Activated B cell treated with CpG ODN at 0.5 μM for 24 hours (primary cell): ENCODE measurements at regions not wholly inside any gene's neighbourhood (a gene's known extent, or its start where the extent isn't known, plus 50 kb on each side); places are given as distances from the start of the nearest gene placed in this dataset.

Source experiments
- ATAC-seq: fragments of 200-7000 bp; cut with Tn5 transposase; one replicate; pipeline ENCODE4 v1.10.0; 2021; ENCODE audit warnings: low read depth, mild to moderate bottlenecking, moderate library complexity
- CTCF ChIA-PET: fragments of 350-600 bp; sonication (Branson Sonifier 250); formaldehyde crosslinking; loops from one replicate; lab custom pipeline; 2021; ENCODE audit warnings: antibody characterized with exemption; lab: Charles Lee
- POLR2A ChIA-PET: fragments of 350-600 bp; sonication (Branson Sonifier 250); formaldehyde crosslinking; loops from one replicate; lab custom pipeline; 2021; ENCODE audit warnings: antibody characterized with exemption; lab: Charles Lee
- DNase-seq: peaks from one replicate; pipeline ENCODE4 v3.0.0; 2022
- H3K27ac Mint-ChIP-seq: one replicate; pipeline ENCODE4 v1.8.0; 2020; ENCODE audit warnings: mixed read lengths
- H3K27me3 Mint-ChIP-seq: one replicate; pipeline ENCODE4 v1.8.0; 2021; ENCODE audit warnings: mixed read lengths
- H3K36me3 Mint-ChIP-seq: one replicate; pipeline ENCODE4 v1.8.0; 2021; ENCODE audit warnings: low read depth, mixed read lengths
- H3K4me1 Mint-ChIP-seq: one replicate; pipeline ENCODE4 v1.8.0; 2021; ENCODE audit warnings: mixed read lengths
- H3K4me3 Mint-ChIP-seq: one replicate; pipeline ENCODE4 v1.8.0; 2020; ENCODE audit warnings: mild to moderate bottlenecking, mixed read lengths
- H3K9me3 Mint-ChIP-seq: one replicate; pipeline ENCODE4 v1.8.0; 2020; ENCODE audit warnings: mixed read lengths
- intact Hi-C: fragments of 100-400 bp; cut with micrococcal nuclease; formaldehyde crosslinking; loops from one replicate; pipeline ENCODE4 v1.15.1; 2024
- TF ChIP-seq, protein P1 (sequence below): fragments of 200-600 bp; IDR thresholded peaks from one replicate; pipeline ENCODE4 v1.8.0; 2022; ENCODE audit warnings: antibody characterized with exemption, mild to moderate bottlenecking

DNA sequence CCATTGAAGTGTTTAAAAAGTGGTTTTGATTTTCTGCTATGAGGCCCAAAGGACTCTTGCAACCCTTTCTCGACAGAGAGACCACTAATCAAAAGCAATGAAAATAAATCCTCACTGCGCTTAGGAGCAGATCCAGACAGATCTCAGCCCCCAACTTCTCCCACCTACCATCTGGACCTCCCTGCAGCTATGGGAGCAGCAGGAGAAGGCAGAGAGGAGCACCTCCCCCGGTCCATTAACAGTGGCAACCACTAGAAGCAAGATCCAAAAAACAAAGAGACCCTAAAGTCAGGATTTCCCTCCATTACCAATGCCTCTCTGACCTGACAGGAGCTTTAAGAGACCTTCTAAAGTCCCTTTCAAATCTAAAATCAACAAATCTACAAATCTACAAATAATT is 99.0 kb upstream of the LSM8 start:
- no peak for ATAC-seq
- Mint-ChIP-seq H3K36me3 (no peaks in the 10 kb centered on the region), H3K4me3 (no peak overlapping the region), H3K27me3 (no peaks in the 10 kb centered on the region), H3K9me3 (no peaks in the 10 kb centered on the region), H3K27ac (no peak overlapping the region), H3K4me1 (peaks cover 8% of the 10 kb centered on the region)
- TF ChIP-seq, protein P1, sequence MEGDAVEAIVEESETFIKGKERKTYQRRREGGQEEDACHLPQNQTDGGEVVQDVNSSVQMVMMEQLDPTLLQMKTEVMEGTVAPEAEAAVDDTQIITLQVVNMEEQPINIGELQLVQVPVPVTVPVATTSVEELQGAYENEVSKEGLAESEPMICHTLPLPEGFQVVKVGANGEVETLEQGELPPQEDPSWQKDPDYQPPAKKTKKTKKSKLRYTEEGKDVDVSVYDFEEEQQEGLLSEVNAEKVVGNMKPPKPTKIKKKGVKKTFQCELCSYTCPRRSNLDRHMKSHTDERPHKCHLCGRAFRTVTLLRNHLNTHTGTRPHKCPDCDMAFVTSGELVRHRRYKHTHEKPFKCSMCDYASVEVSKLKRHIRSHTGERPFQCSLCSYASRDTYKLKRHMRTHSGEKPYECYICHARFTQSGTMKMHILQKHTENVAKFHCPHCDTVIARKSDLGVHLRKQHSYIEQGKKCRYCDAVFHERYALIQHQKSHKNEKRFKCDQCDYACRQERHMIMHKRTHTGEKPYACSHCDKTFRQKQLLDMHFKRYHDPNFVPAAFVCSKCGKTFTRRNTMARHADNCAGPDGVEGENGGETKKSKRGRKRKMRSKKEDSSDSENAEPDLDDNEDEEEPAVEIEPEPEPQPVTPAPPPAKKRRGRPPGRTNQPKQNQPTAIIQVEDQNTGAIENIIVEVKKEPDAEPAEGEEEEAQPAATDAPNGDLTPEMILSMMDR, result no peak
- ChIA-PET CTCF (no interaction called here), POLR2A (no interaction called here)
- intact Hi-C loops, result no loop called here
- no peak for DNase-seq

DNA sequence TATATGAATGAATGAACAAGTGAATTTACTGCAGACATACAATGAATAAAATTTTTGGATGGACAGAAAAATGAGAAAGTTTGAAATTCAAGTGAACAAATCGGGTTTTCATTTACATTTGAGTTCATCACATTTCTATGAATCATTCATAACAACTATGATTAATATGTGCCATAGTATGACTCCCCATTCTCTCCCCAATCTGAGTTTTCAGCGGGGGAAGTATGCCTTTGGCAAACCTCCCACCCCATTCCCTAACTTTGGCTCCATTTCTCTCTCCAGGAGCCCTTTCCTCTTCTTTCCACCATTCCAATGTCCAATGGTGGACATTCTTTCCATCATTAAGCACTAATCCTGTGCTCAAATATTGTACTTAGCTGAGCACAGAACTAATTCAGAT is 96.8 kb upstream of the LSM8 start:
- ChIA-PET CTCF (no interaction called here), POLR2A (no interaction called here)
- no peaks in the 10 kb centered on the region for H3K4me1 Mint-ChIP-seq
- DNase-seq (no peak), ATAC-seq (no peak)
- intact Hi-C loops, result no loop called here
- H3K9me3 Mint-ChIP-seq, result no peaks in the 10 kb centered on the region
- no peaks in the 10 kb centered on the region for H3K27me3 Mint-ChIP-seq
- TF ChIP-seq, protein P1, result no peak
- H3K36me3 Mint-ChIP-seq, result no peaks in the 10 kb centered on the region
- H3K4me3 Mint-ChIP-seq, result no peak overlapping the region
- no peak overlapping the region for H3K27ac Mint-ChIP-seq

DNA sequence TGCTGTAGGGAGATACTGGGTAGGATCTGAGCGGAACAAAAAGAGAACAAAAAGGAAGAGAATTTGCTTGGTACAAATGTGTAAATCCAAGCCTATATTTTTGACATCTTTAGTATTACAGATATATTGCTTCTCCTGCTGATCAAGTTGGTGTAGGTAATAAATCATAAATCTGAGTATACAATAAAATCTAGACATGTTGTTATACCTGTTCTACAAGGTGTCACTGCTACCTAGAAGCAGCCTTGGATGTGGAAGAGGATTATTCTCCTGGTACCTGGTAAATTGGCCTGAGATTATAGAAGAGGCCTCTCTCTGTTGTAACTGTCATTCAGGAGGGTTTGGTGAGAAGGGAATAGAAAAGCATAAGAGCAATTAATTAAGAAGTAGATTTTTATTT is 89.9 kb upstream of the LSM8 start:
- ChIA-PET CTCF (no interaction called here), POLR2A (no interaction called here)
- intact Hi-C loops, result no loop called here
- TF ChIP-seq, protein P1, result no peak
- DNase-seq (no peak), ATAC-seq (no peak)
- Mint-ChIP-seq H3K4me1 (no peaks in the 10 kb centered on the region), H3K36me3 (no peaks in the 10 kb centered on the region), H3K27me3 (no peaks in the 10 kb centered on the region), H3K27ac (no peak overlapping the region), H3K4me3 (no peak overlapping the region), H3K9me3 (no peaks in the 10 kb centered on the region)

DNA sequence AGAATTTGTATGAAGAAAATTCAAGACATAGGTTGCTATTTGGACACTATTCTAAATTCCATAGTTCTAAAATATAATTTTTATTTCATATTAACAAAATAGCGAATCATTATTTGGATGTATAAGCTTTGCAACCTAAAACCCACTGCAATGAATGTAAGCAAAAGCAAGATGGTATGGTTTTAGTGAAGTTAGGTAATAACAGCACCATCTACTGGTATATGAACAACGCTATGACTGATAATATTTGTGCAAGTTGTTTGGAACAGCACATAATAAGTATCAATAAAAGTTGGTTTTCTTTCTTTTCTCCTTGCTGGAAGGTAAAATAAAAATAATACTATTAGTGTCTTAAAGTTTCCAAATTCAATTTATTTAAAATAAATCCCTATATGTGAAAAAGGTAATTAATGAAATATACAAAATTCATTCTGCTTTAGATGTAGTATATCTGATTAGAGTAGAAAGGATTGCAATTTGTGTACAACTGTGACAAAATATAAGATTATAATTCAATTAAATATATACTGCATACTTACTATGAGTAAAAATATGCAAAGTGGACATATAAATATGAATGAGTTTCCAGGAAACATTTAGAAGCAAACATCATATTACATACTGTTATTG is 79.0 kb upstream of the LSM8 start:
- TF ChIP-seq, protein P1, result no peak
- POLR2A ChIA-PET, result no interaction called here
- Mint-ChIP-seq H3K27me3 (no peaks in the 10 kb centered on the region), H3K9me3 (peaks cover 7% of the 10 kb centered on the region), H3K36me3 (no peaks in the 10 kb centered on the region), H3K4me1 (no peaks in the 10 kb centered on the region), H3K4me3 (no peak overlapping the region), H3K27ac (no peak overlapping the region)
- intact Hi-C loops, result loop anchor here (1.0 kb wide), 1 partner anchor 892 kb away; no protein-coding TSS in a partner anchor
- no peak for DNase-seq
- no peak for ATAC-seq
- CTCF ChIA-PET, result no interaction called here

DNA sequence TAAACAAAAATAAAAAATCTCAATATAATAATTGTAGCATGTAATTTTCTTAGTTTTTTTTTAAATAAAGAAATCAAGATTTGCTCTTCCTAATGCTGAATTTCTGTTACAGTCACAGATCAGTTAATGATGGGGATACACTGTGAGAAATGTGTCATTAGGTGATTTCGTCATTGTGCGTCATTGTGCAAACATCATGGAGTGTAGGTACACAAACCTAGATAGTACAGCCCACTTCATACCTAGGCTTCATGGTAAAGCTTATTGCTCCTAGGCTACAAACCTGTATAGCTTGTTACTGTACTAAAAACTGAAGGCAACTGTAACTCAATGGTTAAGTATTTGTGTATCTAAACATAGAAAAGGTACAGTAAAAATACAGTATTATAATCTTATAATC is 74.4 kb upstream of the LSM8 start:
- CTCF ChIA-PET, result interaction anchor here (0.6 kb wide), 1 partner anchor 978 kb away, joined by 3 read pairs; no protein-coding TSS in a partner anchor
- POLR2A ChIA-PET, result no interaction called here
- TF ChIP-seq, protein P1, result no peak
- Mint-ChIP-seq H3K4me3 (no peak overlapping the region), H3K4me1 (no peaks in the 10 kb centered on the region), H3K27ac (no peak overlapping the region), H3K27me3 (no peaks in the 10 kb centered on the region), H3K9me3 (peaks cover 2% of the 10 kb centered on the region), H3K36me3 (peaks cover 2% of the 10 kb centered on the region)
- ATAC-seq, result no peak
- no peak for DNase-seq
- intact Hi-C loops, result no loop called here
